ENCODE measurements at regions not wholly inside any gene's neighbourhood (a gene's known extent, or its start where the extent isn't known, plus 50 kb on each side); places are given as distances from the start of the nearest gene placed in this dataset.

GRCh38 chr5:8568858-8569257 lies 699.9 kb downstream of the MTRR start:
- no peaks in the 10 kb centered on the region for H3K9me1 ChIP-seq (ENCODE audit: control insufficient read depth, extremely low read depth, insufficient read depth, low read length)
- no peak overlapping the region for H3K4me2 ChIP-seq (ENCODE audit: control insufficient read depth, extremely low read depth, insufficient read depth, low read depth, low read length)
- no peak overlapping the region for H2AFZ ChIP-seq (ENCODE audit: control insufficient read depth, low read length)
- no peaks in the 10 kb centered on the region for H3K4me1 ChIP-seq (ENCODE audit: control insufficient read depth, extremely low read depth, insufficient read depth, low read length)
- H3K27ac ChIP-seq (ENCODE audit: control insufficient read depth, insufficient read depth, low read length), result no peak overlapping the region
- no peak overlapping the region for H3K9ac ChIP-seq (ENCODE audit: control insufficient read depth, extremely low read depth, insufficient read depth, low read length)
- TF ChIP-seq, protein P1, sequence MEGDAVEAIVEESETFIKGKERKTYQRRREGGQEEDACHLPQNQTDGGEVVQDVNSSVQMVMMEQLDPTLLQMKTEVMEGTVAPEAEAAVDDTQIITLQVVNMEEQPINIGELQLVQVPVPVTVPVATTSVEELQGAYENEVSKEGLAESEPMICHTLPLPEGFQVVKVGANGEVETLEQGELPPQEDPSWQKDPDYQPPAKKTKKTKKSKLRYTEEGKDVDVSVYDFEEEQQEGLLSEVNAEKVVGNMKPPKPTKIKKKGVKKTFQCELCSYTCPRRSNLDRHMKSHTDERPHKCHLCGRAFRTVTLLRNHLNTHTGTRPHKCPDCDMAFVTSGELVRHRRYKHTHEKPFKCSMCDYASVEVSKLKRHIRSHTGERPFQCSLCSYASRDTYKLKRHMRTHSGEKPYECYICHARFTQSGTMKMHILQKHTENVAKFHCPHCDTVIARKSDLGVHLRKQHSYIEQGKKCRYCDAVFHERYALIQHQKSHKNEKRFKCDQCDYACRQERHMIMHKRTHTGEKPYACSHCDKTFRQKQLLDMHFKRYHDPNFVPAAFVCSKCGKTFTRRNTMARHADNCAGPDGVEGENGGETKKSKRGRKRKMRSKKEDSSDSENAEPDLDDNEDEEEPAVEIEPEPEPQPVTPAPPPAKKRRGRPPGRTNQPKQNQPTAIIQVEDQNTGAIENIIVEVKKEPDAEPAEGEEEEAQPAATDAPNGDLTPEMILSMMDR (optimal IDR thresholded peaks at IDR 0.05 in 1 of 3, IDR thresholded peaks at IDR 0.05 in 1 of 3, conservative IDR thresholded peaks at IDR 0.05 in 1 of 3; ENCODE audit: extremely low read depth in 1 of 3, insufficient read depth in 2 of 3, low read length in 3 of 3), result no peak
- no peaks in the 10 kb centered on the region for H3K27me3 ChIP-seq (ENCODE audit: control insufficient read depth, extremely low read depth, insufficient read depth, low read length)
- dilution Hi-C loops (cut with MboI; ENCODE audit: extremely low pct_ligation_motif_present, low sequenced_read_pairs), result no loop called here
- H3K4me3 ChIP-seq (ENCODE audit: control insufficient read depth in 2 of 3, extremely low read depth in 1 of 3, insufficient read depth in 2 of 3, low read depth in 1 of 3, low read length in 3 of 3), result no peak overlapping the region
- H4K20me1 ChIP-seq (ENCODE audit: control insufficient read depth, extremely low read depth, insufficient read depth, low read length), result no peaks in the 10 kb centered on the region
- no peaks in the 10 kb centered on the region for H3K36me3 ChIP-seq (ENCODE audit: control insufficient read depth in 2 of 2, extremely low read depth in 1 of 2, insufficient read depth in 2 of 2, low read length in 2 of 2)
- no peak for FAIRE-seq
- H3K79me2 ChIP-seq (ENCODE audit: control insufficient read depth, insufficient read depth, low read length), result no peaks in the 10 kb centered on the region
- H3K9me3 ChIP-seq (ENCODE audit: control insufficient read depth, low read depth, low read length), result no peaks in the 10 kb centered on the region
- no peak for DNase-seq (ENCODE audit: low read depth, low spot score)

GRCh38 chr5:8570528-8570927 lies 701.6 kb downstream of the MTRR start:
- no peak overlapping the region for H3K4me3 ChIP-seq (ENCODE audit: control insufficient read depth in 2 of 3, extremely low read depth in 1 of 3, insufficient read depth in 2 of 3, low read depth in 1 of 3, low read length in 3 of 3)
- H3K36me3 ChIP-seq (ENCODE audit: control insufficient read depth in 2 of 2, extremely low read depth in 1 of 2, insufficient read depth in 2 of 2, low read length in 2 of 2), result no peaks in the 10 kb centered on the region
- no peak overlapping the region for H3K4me2 ChIP-seq (ENCODE audit: control insufficient read depth, extremely low read depth, insufficient read depth, low read depth, low read length)
- no peak overlapping the region for H2AFZ ChIP-seq (ENCODE audit: control insufficient read depth, low read length)
- H3K4me1 ChIP-seq (ENCODE audit: control insufficient read depth, extremely low read depth, insufficient read depth, low read length), result no peaks in the 10 kb centered on the region
- no peaks in the 10 kb centered on the region for H3K9me3 ChIP-seq (ENCODE audit: control insufficient read depth, low read depth, low read length)
- no peaks in the 10 kb centered on the region for H3K27me3 ChIP-seq (ENCODE audit: control insufficient read depth, extremely low read depth, insufficient read depth, low read length)
- dilution Hi-C loops (cut with MboI; ENCODE audit: extremely low pct_ligation_motif_present, low sequenced_read_pairs), result no loop called here
- H3K27ac ChIP-seq (ENCODE audit: control insufficient read depth, insufficient read depth, low read length), result no peak overlapping the region
- no peak overlapping the region for H3K9ac ChIP-seq (ENCODE audit: control insufficient read depth, extremely low read depth, insufficient read depth, low read length)
- no peak for FAIRE-seq
- no peak for DNase-seq (ENCODE audit: low read depth, low spot score)
- TF ChIP-seq, protein P1 (optimal IDR thresholded peaks at IDR 0.05 in 1 of 3, IDR thresholded peaks at IDR 0.05 in 1 of 3, conservative IDR thresholded peaks at IDR 0.05 in 1 of 3; ENCODE audit: extremely low read depth in 1 of 3, insufficient read depth in 2 of 3, low read length in 3 of 3), result no peak
- no peak for TF ChIP-seq EZH2 (IDR thresholded peaks at IDR 0.05; ENCODE audit: low read length)
- H3K79me2 ChIP-seq (ENCODE audit: control insufficient read depth, insufficient read depth, low read length), result no peaks in the 10 kb centered on the region
- H3K9me1 ChIP-seq (ENCODE audit: control insufficient read depth, extremely low read depth, insufficient read depth, low read length), result no peaks in the 10 kb centered on the region
- no peaks in the 10 kb centered on the region for H4K20me1 ChIP-seq (ENCODE audit: control insufficient read depth, extremely low read depth, insufficient read depth, low read length)

Data from keratinocyte (primary cell).